ENCODE measurements at regions not wholly inside any gene's neighbourhood (a gene's known extent, or its start where the extent isn't known, plus 50 kb on each side); places are given as distances from the start of the nearest gene placed in this dataset.
"Not testable (repeated sequence)": the region's sequence is repeated elsewhere in the genome, so short reads cannot be mapped to it uniquely, and the experiment has no call there.

DNA sequence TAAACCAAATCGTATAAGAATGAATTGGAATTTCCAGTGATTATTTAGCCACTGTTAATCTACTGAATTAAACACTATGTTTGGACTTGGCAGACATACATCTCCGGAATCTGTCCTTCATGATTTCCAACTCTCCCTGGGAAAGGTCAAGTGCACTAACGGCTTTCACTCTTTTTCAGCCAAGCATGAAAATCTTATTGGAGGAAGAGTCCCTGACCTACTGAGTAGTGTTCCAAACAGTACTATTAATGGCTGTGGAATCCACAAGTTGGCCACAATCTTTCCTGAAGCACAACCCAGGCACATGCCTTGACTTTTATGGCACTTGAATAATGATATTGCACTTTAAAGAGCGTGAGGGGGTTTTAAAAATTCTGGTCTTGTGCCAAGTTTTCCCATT, 318.9 kb upstream of the RND3 start:
- H3K4me3 ChIP-seq (ENCODE audit: low read depth, low read length), result no peak overlapping the region
- no peak for DNase-seq (ENCODE audit: low read depth)
- TF ChIP-seq, protein P1, sequence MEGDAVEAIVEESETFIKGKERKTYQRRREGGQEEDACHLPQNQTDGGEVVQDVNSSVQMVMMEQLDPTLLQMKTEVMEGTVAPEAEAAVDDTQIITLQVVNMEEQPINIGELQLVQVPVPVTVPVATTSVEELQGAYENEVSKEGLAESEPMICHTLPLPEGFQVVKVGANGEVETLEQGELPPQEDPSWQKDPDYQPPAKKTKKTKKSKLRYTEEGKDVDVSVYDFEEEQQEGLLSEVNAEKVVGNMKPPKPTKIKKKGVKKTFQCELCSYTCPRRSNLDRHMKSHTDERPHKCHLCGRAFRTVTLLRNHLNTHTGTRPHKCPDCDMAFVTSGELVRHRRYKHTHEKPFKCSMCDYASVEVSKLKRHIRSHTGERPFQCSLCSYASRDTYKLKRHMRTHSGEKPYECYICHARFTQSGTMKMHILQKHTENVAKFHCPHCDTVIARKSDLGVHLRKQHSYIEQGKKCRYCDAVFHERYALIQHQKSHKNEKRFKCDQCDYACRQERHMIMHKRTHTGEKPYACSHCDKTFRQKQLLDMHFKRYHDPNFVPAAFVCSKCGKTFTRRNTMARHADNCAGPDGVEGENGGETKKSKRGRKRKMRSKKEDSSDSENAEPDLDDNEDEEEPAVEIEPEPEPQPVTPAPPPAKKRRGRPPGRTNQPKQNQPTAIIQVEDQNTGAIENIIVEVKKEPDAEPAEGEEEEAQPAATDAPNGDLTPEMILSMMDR (IDR thresholded peaks at IDR 0.05; ENCODE audit: insufficient read depth, low read depth, low read length), result no peak

DNA sequence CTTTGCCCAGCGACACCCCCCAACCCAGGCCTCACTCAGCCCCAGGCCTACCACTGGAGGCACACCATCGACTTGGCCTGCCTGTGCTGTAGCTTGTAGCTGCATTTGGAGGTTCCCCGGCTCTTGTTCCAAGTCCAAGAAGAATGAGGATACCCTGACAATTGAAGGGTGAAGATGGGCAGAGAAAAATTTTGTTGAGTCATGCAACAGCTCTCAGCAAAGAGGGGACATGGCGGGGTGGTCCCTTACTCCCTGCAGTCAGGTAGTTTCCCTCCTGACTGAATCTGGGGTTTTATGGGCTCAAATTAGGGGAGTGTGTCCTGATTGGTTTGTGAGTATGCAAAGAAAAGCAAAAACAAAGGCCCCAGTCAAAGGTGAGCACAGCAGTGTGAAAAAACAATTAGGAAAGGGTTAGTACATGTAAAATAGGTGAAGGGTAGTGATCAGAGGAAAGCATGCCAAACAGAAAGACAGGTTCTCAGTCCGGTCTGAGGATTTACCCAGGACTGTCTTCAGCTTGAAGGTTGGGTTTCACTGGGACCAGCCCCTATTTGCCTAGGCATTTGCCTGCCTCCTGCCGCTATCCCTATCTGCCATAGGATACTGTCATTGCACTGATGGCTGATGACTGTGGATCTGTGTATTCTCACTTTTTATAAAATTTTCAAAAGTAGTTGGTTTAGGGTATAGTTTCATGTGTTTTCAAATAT, 316.4 kb upstream of the RND3 start:
- no peak for DNase-seq (ENCODE audit: low read depth)
- TF ChIP-seq, protein P1 (IDR thresholded peaks at IDR 0.05; ENCODE audit: insufficient read depth, low read depth, low read length), result no peak
- no peak overlapping the region for H3K4me3 ChIP-seq (ENCODE audit: low read depth, low read length)

DNA sequence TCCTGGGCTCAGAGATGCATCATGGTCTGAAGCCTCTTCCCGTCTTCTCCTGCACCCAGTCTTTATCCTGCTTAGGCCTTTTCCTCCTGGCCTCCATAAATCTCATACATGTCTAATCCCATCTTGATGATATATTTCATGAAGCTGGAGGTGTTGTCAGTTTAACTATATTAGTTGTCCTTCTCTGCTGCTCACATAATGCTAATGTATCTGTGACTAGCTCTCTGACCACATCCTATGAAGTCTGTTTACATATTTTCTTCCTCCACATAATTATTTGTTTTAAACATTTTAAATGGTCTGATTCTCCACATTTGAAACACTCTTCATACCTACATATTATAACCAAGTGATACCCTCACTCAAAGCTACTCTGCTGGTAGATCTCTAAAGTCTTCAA, 315.2 kb upstream of the RND3 start:
- peak; percentile 39 for DNase-seq (ENCODE audit: low read depth)
- H3K4me3 ChIP-seq (ENCODE audit: low read depth, low read length), result no peak overlapping the region
- TF ChIP-seq, protein P1 (IDR thresholded peaks at IDR 0.05; ENCODE audit: insufficient read depth, low read depth, low read length), result no peak

DNA sequence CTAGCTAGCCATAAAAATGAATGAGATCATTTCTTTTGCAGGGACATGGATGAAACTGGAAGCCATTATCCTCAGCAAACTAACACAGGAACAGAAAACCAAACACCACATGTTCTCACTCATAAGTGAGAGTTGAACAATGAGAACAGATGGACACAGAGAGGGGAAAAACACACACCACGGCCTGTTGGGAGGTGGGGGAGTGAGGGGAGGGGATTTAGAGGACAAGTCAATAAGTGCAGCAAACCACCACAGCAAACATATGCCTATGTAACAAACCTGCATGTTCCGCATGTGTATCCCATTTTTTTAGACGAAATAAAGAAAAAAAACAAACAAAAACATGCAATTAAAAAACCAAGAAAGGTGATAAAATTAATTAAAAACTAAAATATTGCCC, 308.8 kb upstream of the RND3 start:
- H3K4me3 ChIP-seq (ENCODE audit: low read depth, low read length); DNase-seq (ENCODE audit: low read depth): not testable (repeated sequence)

DNA sequence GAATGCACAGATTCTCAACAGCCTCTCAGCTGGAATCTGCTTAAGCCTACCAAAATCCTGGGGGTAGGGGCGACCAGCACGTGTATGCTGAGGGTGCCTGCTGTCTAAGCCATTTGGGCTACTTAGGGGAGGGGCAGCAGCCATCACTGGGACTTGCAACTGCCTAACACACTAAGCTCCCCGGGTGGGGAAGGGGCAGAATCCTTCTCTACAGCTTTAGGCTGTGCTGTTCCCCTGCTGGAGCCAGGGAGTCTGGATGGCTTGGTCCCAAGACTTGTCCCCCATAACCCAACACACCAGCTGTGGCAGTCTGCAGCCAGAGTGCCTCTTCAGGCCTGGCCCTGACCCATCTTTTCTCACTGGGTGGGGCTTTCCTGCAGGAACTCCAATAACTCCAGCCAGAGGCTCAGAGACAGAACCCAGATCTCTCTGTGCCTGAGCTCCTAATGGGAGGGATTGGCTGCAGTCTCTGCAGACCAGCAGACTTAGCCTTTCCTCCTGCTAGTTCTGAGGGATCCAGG, 305.4 kb upstream of the RND3 start:
- TF ChIP-seq, protein P1 (IDR thresholded peaks at IDR 0.05; ENCODE audit: insufficient read depth, low read depth, low read length), result no peak
- no peak for DNase-seq (ENCODE audit: low read depth)
- H3K4me3 ChIP-seq (ENCODE audit: low read depth, low read length), result no peak overlapping the region

DNA sequence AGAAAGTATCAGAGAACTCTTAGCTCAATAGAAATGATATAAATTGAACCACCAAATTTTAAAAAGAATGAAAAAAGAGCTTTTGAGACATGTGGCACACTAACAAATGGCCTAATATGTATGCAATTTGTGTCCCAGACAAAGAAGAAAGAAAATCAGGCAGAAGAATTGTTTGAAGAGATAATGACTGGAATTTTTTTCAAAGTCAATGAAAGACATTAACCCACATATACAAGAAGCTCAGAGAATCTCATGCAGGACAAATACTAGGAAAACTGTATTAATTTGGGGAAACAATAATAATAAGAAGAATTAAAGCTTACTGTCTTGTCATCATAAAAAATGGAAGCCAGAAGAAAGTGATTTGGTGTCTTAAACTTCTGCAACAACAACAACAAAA, 304.1 kb upstream of the RND3 start:
- DNase-seq (ENCODE audit: low read depth), result no peak
- no peak overlapping the region for H3K4me3 ChIP-seq (ENCODE audit: low read depth, low read length)
- TF ChIP-seq, protein P1 (IDR thresholded peaks at IDR 0.05; ENCODE audit: insufficient read depth, low read depth, low read length), result no peak

DNA sequence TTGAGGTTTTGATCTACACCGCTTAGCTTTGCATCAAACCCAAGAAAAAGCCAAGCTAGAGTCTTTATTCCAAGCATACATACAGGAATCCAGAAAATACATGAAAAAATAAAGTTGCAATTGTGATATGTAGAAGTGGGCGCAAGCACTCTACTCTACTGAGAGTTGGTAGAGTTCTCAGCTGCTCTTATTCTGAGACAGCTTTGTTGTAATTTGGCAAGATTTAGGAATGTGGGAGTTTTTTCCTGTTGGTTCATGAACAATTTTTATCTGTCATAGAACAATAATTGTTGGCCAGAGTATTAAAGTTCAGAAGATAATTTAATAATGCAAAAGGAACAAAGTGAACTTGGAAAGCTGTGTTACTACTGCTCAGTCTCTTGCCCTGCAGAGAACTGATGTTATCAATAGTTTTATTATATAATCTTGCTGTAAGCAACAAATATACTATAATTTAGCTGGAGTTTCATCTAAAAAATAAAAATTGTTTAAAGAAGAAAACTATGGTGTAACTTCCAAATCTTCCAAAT, 302.0 kb upstream of the RND3 start:
- DNase-seq (ENCODE audit: low read depth), result no peak
- H3K4me3 ChIP-seq (ENCODE audit: low read depth, low read length), result no peak overlapping the region
- TF ChIP-seq, protein P1 (IDR thresholded peaks at IDR 0.05; ENCODE audit: insufficient read depth, low read depth, low read length), result no peak
